ENCODE measurements at regions not wholly inside any gene's neighbourhood (a gene's known extent, or its start where the extent isn't known, plus 50 kb on each side); places are given as distances from the start of the nearest gene placed in this dataset.

DNA sequence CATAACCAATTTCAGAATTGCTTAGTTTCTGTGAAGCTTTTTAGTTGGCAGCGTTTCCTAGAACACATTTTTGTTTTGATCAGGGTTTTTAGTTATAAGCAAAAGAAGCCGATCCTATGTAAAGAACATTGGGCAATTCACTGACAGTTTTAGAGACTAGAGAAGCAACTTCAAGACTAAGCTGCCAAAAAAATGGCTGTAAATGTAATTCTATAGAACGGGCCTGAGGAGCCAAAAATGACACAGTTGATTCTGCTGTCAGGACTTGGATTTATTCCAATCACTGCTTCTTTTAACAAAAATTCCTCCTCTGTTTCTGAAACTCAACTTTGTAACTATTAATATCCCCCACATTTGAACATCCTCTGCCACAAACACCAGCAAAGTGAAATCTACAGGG lies 236.0 kb upstream of the EYS start (continued):
- TF ChIP-seq, protein P1, sequence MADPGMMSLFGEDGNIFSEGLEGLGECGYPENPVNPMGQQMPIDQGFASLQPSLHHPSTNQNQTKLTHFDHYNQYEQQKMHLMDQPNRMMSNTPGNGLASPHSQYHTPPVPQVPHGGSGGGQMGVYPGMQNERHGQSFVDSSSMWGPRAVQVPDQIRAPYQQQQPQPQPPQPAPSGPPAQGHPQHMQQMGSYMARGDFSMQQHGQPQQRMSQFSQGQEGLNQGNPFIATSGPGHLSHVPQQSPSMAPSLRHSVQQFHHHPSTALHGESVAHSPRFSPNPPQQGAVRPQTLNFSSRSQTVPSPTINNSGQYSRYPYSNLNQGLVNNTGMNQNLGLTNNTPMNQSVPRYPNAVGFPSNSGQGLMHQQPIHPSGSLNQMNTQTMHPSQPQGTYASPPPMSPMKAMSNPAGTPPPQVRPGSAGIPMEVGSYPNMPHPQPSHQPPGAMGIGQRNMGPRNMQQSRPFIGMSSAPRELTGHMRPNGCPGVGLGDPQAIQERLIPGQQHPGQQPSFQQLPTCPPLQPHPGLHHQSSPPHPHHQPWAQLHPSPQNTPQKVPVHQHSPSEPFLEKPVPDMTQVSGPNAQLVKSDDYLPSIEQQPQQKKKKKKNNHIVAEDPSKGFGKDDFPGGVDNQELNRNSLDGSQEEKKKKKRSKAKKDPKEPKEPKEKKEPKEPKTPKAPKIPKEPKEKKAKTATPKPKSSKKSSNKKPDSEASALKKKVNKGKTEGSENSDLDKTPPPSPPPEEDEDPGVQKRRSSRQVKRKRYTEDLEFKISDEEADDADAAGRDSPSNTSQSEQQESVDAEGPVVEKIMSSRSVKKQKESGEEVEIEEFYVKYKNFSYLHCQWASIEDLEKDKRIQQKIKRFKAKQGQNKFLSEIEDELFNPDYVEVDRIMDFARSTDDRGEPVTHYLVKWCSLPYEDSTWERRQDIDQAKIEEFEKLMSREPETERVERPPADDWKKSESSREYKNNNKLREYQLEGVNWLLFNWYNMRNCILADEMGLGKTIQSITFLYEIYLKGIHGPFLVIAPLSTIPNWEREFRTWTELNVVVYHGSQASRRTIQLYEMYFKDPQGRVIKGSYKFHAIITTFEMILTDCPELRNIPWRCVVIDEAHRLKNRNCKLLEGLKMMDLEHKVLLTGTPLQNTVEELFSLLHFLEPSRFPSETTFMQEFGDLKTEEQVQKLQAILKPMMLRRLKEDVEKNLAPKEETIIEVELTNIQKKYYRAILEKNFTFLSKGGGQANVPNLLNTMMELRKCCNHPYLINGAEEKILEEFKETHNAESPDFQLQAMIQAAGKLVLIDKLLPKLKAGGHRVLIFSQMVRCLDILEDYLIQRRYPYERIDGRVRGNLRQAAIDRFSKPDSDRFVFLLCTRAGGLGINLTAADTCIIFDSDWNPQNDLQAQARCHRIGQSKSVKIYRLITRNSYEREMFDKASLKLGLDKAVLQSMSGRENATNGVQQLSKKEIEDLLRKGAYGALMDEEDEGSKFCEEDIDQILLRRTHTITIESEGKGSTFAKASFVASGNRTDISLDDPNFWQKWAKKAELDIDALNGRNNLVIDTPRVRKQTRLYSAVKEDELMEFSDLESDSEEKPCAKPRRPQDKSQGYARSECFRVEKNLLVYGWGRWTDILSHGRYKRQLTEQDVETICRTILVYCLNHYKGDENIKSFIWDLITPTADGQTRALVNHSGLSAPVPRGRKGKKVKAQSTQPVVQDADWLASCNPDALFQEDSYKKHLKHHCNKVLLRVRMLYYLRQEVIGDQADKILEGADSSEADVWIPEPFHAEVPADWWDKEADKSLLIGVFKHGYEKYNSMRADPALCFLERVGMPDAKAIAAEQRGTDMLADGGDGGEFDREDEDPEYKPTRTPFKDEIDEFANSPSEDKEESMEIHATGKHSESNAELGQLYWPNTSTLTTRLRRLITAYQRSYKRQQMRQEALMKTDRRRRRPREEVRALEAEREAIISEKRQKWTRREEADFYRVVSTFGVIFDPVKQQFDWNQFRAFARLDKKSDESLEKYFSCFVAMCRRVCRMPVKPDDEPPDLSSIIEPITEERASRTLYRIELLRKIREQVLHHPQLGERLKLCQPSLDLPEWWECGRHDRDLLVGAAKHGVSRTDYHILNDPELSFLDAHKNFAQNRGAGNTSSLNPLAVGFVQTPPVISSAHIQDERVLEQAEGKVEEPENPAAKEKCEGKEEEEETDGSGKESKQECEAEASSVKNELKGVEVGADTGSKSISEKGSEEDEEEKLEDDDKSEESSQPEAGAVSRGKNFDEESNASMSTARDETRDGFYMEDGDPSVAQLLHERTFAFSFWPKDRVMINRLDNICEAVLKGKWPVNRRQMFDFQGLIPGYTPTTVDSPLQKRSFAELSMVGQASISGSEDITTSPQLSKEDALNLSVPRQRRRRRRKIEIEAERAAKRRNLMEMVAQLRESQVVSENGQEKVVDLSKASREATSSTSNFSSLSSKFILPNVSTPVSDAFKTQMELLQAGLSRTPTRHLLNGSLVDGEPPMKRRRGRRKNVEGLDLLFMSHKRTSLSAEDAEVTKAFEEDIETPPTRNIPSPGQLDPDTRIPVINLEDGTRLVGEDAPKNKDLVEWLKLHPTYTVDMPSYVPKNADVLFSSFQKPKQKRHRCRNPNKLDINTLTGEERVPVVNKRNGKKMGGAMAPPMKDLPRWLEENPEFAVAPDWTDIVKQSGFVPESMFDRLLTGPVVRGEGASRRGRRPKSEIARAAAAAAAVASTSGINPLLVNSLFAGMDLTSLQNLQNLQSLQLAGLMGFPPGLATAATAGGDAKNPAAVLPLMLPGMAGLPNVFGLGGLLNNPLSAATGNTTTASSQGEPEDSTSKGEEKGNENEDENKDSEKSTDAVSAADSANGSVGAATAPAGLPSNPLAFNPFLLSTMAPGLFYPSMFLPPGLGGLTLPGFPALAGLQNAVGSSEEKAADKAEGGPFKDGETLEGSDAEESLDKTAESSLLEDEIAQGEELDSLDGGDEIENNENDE (IDR thresholded peaks at IDR 0.05; ENCODE audit: insufficient replicate concordance, low read length), result no peak
- no peak for TF ChIP-seq TEAD4 (IDR thresholded peaks at IDR 0.05; ENCODE audit: low read depth, low read length)

Measured in H1 (cell line).